NCI-H2107 treated with DMSO at 0.1 percent for 48 hours (cell line): ENCODE measurements at regions not wholly inside any gene's neighbourhood (a gene's known extent, or its start where the extent isn't known, plus 50 kb on each side); places are given as distances from the start of the nearest gene placed in this dataset.

Experiments used
- DNase-seq: peaks from one replicate; lab custom pipeline; 2025; ENCODE audit not compliant: unreplicated experiment; lab: John Stamatoyannopoulos, UW

GRCh38 chr10:108203905-108204527 is 1039.5 kb upstream of the SORCS1 start:
- no peak for DNase-seq

DNA sequence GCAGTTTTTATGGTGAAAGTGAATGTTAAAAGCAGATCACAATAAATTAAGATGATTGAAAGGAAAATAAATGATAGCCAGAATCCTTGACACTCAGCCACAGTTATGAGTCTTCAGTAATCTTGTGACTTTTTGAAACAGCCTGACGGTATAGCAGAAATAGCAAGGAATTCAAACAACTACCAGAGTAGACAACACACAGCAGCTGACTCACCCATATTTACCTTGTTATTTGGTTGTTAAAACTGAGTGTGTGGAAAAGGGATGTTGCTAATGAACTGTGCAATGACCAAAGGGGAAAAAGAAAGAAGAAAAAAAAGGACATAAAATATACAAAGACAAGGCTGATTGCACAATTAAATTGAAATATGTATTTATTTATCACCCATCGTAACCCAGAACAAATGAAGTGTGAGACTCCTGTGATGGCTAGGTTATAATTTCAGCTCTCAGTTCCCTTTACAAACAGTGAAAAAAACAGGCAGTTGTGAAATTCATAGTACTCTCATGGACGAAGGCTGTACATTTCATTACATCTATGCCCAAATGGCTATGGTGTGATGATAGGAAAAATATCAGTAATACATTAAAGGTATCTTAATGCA is 1023.0 kb upstream of the SORCS1 start:
- no peak for DNase-seq

DNA sequence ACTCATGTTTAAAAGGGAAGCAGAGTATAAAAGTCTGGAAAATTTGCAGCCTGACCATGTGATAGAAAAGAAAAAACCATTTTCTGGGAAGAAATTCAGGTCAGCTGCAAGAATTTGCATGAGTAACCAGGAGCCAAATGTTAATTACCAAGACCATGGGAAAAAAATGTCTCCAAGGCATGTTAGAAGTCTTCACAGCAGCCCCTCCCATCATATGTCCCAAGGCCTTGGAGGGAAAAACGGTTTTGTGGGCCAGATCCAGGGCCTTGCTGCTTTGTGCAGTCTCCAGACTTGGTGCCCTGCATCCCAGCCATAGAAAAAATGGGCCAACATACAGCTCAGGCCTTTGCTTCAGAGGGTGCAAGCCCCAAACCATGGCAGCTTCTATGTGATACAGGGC is 1019.6 kb upstream of the SORCS1 start:
- no peak for DNase-seq

GRCh38 chr10:108180878-108181277 is 1016.4 kb upstream of the SORCS1 start:
- DNase-seq = no peak

GRCh38 chr10:108169846-108170245 is 1005.3 kb upstream of the SORCS1 start:
- no peak for DNase-seq

GRCh38 chr10:108167766-108168165 is 1003.3 kb upstream of the SORCS1 start:
- DNase-seq = no peak

DNA sequence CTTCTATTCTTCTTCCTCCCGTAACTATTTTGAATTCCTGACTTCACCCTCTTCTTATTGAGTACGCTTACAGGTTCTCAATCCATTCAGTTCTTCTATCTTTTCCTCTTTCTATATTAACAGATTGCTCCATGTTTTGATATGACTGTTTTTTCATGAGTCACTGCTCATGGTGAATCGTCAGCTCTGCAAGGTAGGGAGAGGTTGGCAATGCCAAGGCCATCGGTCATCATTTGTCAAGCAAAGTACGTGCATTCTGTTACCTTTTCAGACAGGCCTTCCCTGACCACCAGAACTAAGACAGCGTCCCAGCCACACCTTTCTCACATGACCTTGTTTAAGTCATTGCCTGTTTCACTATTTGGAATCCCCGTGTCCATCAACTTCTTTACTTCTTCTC is 1001.9 kb upstream of the SORCS1 start:
- DNase-seq = no peak

DNA sequence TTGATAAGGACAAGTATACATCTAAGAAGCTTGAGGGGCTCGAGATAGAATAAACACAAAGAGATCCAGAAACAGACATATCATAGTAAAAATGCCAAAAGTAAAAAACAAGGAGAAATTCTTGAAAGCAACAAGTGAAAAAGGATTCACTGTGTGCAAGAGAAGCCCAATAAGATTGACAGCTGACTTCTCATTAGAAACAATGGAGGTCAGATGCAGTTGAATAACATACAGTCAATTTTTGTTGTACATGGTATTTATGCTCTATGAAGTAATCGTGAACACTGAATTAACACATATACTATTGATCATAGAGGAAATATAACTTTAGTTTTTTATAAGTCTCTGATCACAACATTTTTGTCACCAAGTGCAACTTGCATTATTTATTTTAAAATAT is 982.8 kb upstream of the SORCS1 start:
- DNase-seq = no peak

DNA sequence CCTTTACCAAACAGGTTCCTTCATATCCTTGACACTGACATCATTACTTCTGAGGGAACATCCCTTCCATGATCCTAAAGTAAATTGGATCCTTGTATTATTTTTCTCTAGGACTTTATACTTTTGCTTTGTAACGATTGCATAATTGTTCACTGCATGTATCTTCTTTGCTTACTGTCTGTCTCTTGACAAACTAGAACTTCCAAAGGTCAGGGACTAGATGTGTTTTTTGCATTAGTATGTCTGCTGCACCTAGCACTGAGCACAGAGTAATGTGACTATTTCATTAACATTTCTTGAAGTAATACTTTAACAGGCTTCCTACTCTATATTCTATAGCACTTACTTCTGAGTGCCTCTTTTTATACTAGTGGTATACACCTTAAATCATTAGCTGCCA is 976.6 kb upstream of the SORCS1 start:
- no peak for DNase-seq

DNA sequence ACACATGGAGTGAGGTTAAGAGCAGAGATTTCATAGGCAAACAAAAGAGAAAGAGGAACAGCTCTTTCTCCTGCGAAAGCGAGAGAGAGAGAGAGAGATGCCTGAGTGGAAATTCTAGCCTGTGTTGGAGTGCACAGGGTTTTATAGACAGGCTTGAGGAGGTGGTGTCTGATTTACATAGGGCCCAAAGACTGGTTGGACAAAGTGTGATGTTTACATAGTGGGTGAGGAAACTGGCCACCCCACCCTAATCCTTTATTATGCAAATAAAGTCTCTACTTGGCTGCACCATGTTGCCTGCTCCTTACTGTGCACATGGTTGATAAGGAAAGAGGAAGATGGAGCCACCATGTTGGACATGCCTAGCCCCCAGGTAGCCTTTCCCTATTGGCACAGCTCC is 967.8 kb upstream of the SORCS1 start:
- no peak for DNase-seq

DNA sequence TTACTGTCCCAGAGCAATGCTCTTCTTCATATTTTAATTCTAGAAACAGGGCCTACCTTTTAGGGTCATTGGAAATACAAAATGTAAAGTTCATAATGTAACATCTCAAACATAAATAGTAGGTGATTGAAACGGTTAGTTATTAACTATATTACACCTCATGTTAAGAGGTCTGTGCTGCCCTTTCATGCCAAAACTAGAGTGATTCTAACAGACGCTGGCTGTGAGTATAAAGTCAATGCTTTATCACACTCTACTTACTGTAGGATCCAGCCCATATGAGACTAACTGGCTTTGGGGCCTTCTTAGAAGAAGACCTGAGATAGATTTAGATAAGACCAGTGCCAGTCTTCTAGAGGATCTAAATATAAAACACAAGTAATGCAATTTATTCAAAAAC is 966.1 kb upstream of the SORCS1 start:
- DNase-seq = no peak

DNA sequence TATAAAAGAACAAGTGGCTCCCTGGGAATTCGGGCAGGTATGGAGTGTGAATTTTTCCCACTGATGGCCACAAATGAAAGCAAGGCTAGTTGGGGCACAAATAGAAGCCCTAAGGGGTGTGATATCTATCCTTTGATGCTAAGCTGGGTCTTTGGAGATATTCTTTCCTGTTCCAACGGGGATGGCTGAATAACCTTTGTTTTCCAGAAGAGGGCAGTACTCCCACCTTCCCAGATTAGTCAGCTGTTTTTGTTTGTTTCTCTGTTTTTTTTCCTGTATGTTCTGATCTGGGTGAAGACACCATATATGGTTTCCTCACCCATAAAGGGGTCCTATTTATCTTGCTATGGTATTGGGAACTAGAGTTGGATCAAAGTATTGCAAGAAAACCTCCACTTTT is 947.7 kb upstream of the SORCS1 start:
- DNase-seq = no peak

GRCh38 chr10:108104551-108105156 is 940.1 kb upstream of the SORCS1 start:
- no peak for DNase-seq

GRCh38 chr10:108097258-108097657 is 932.8 kb upstream of the SORCS1 start:
- DNase-seq = no peak

- no peak for DNase-seq
Measured at GRCh38 chr10:108095932-108096925, 931.7 kb upstream of the SORCS1 start.

DNA sequence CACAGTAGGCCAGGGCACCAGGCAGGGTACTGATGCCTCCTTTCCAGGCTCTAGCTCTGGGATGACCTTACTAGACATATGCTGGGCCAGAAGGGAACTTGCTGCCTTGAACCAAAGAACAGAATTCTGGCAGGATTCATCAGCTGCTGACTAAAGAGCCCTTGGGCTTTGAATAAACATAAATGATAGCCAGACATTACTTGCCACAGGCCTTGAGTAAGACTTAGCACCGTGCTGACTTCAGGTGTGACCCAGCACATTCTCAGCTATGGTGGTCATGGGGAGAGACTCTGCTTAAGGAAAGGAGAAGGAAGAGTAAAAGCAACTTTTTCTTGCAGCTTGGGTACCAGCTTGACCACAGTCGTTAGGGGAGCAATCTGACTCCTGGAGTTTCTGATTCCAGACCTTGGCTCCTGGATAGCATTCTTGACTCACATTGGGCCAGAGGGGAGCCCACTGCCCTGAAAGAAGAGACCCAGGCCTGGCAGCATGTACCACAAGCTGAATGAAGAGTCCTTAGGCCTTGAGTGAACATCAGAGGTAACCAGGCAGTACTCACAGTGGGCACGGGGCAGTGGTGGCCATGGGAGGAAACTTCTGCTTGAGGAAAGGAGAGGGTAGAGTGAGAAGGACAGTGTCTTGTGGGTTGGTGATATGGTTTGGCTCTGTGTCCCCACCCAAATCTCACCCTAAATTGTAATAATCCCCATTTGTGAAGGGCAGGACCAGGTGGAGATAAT is 926.1 kb upstream of the SORCS1 start:
- no peak for DNase-seq

- no peak for DNase-seq
Measured at GRCh38 chr10:108086502-108086901, 922.0 kb upstream of the SORCS1 start.

DNA sequence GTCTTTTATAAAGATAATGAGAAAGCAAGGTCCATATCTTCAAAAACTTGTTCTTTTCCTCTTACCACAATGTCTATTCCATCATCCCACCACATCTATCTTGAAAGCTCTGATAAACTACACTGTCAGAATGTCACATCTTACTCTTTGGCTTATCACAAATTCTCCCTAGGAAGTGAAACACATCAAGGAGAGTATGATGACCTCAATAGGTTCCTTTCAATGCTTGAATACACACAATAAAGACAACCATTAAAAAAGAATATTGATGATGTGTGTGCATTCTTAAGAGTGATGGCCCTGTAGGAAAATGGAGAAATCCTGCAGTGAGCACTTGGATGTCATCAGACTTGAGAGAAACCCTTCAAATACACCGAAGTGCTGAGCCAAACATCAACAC is 918.1 kb upstream of the SORCS1 start:
- no peak for DNase-seq

GRCh38 chr10:108078263-108078662 is 913.8 kb upstream of the SORCS1 start:
- DNase-seq = no peak

DNA sequence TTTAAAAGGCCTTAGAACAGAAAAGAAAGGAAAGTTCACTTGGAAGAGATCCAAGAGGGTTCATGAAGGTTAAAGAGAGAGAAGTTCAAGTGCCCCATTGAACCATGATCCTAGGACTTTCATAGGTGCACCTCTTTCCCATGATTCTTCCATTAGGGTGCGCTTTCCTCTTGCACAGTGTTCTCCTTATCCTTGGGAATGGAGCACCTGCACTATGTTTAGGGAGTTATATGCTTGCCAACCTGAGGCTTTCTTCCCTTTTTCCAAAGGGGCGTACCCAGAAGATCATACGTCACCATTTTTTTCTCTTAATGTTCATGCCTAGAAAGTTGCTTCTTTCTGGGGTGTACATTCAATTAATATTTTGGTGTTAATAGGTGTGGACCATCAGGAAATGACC is 908.0 kb upstream of the SORCS1 start:
- no peak for DNase-seq

DNA sequence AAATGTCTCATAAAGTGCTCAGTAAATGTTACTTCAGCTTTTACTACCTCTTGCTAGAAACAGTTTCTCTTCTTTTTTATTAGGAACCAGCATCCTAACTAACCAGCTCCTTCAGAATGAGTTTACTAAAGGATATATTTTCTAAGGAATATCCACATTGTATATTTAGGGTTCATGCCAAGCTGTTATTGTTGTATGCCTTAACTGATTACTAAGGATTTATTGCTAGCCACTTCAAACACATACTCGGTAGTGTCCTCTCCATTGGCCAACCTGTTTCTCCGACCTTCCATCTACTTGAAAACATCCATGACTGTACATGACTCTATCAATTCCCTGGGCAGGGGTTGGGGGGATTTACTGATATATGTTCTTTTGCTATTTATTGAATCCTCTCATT is 906.3 kb upstream of the SORCS1 start:
- DNase-seq = no peak
